ENCODE measurements at regions not wholly inside any gene's neighbourhood (a gene's known extent, or its start where the extent isn't known, plus 50 kb on each side); places are given as distances from the start of the nearest gene placed in this dataset.

DNA sequence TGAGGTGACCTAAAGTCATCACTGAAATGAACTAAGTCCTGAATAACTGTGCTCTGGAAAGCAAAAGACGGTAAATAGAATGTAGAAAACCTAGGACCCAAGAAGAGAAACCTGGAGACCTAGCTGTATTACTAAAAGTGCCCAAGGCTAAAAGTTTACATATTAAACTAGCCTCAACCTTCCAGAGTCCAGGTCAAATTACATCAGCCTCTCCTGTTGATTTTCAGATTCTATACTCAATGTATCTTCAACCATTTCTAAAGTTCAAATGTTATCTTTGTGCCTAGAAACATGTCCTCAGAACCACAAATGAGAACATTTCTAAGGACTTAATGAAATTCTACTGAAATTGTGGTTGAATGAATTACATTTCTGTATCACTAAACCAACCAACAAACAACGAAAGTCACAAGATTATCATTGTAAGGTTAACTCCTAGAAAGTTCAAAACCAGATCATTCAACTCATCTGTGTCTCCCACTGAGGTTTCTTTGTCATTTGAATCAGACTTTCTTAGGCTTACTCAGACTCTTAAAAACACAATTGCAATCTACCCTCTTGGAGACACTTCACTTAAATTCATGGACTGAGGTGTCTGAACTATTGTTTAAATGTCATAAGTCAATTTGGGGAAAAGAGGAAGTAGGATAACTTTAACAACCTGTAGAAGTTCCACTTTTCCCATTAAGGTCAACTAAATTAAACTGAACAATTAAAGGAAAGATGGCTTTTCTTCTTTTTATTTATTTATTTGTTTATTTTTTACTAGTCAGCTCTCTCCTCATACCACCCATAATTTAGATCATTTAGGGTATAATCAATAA is 207.7 kb downstream of the BARHL2 start:
- intact Hi-C loops (cut with micrococcal nuclease; ENCODE audit: unreplicated experiment) = no loop called here
- H4K20me1 ChIP-seq (ENCODE audit: insufficient read depth, low read length) = no peaks in the 10 kb centered on the region
- in situ Hi-C loops (cut with HindIII; ENCODE audit: extremely low pct_ligation_motif_present, low pct_unique_long_range_greater_than_20kb) = no loop called here
- no peaks in the 10 kb centered on the region; a peak in 1 of 5 replicates for H3K27me3 ChIP-seq (ENCODE audit: control insufficient read depth in 1 of 2, insufficient read depth in 2 of 2, low read length in 2 of 2)
- H3K9ac ChIP-seq (ENCODE audit: insufficient read depth, low read depth, low read length) = no peak overlapping the region
- FAIRE-seq (no peak), ATAC-seq (no peak), DNase-seq (ENCODE audit: low spot score) (no peak)
- no peak overlapping the region for H3K4me3 ChIP-seq (replicated peaks in 1 of 3; ENCODE audit: insufficient read depth in 1 of 3, low read depth in 2 of 3, low read length in 3 of 3)
- H3K9me3 ChIP-seq (ENCODE audit: low read length) = no peaks in the 10 kb centered on the region
- no peak overlapping the region for H3K4me2 ChIP-seq (ENCODE audit: low read depth, low read length)
- no peak overlapping the region for H3K27ac ChIP-seq (ENCODE audit: extremely low read length, insufficient read depth, low read length)
- POLR2A ChIA-PET = no interaction called here
- 0% methylated on average over 2 of the region's 2 CpGs for whole genome bisulfite sequencing (ENCODE audit: low lambda C conversion rate)
- TF ChIP-seq ZNF292 (CRISPR knock-in tag; IDR thresholded peaks at IDR 0.05; ENCODE audit: borderline replicate concordance, low read depth) (no peak), MEF2D (CRISPR knock-in tag; IDR thresholded peaks at IDR 0.05) (no peak)
- TF ChIP-seq, protein P1, sequence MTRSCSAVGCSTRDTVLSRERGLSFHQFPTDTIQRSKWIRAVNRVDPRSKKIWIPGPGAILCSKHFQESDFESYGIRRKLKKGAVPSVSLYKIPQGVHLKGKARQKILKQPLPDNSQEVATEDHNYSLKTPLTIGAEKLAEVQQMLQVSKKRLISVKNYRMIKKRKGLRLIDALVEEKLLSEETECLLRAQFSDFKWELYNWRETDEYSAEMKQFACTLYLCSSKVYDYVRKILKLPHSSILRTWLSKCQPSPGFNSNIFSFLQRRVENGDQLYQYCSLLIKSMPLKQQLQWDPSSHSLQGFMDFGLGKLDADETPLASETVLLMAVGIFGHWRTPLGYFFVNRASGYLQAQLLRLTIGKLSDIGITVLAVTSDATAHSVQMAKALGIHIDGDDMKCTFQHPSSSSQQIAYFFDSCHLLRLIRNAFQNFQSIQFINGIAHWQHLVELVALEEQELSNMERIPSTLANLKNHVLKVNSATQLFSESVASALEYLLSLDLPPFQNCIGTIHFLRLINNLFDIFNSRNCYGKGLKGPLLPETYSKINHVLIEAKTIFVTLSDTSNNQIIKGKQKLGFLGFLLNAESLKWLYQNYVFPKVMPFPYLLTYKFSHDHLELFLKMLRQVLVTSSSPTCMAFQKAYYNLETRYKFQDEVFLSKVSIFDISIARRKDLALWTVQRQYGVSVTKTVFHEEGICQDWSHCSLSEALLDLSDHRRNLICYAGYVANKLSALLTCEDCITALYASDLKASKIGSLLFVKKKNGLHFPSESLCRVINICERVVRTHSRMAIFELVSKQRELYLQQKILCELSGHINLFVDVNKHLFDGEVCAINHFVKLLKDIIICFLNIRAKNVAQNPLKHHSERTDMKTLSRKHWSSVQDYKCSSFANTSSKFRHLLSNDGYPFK (CRISPR knock-in tag; IDR thresholded peaks at IDR 0.05; ENCODE audit: borderline replicate concordance) = no peak
- no peaks in the 10 kb centered on the region for H3K36me3 ChIP-seq (replicated peaks in 1 of 2; ENCODE audit: control insufficient read depth in 1 of 2, insufficient read depth in 2 of 2, low read length in 2 of 2)
- no peaks in the 10 kb centered on the region for H3K79me2 ChIP-seq (ENCODE audit: insufficient read depth, low read length)
- CTCF ChIA-PET (ENCODE audit: low intra/inter-chr PET ratio, low total read pairs) = no interaction called here
- H3K4me1 ChIP-seq (ENCODE audit: insufficient read depth, low read length) = peaks cover 6% of the 10 kb centered on the region; the same call in 1 of the 2 replicates
- BruUV-seq (replicated peaks) = no TSS peak
- H2AFZ ChIP-seq (ENCODE audit: low read length) = no peak overlapping the region

All from HepG2 (cell line).